Peyer's patch (tissue), 4 donors: ENCODE measurements at regions not wholly inside any gene's neighbourhood (a gene's known extent, or its start where the extent isn't known, plus 50 kb on each side); places are given as distances from the start of the nearest gene placed in this dataset.
"Not testable (repeated sequence)": the region's sequence is repeated elsewhere in the genome, so short reads cannot be mapped to it uniquely, and the experiment has no call there.

Source experiments
- POLR2A ChIP-seq, 2 donors: fragments of 450-650 bp; IDR thresholded peaks; one replicate each; pipeline ENCODE4 v1.5.1; 2017; ENCODE audit warnings: antibody characterized with exemption in 2 of 2, mild to moderate bottlenecking in 2 of 2, moderate library complexity in 2 of 2
- TF ChIP-seq, protein P1 (sequence below), 6 experiments: fragments of 450-650 bp in 4 of 6; fragments of 200-600 bp in 2 of 6; sonication (generic) in 1 of 6; IDR thresholded peaks; one replicate each; pipeline ENCODE4 v1.5.1; 2017 to 2019; ENCODE audit warnings: antibody characterized with exemption in 6 of 6, mild to moderate bottlenecking in 3 of 6, moderate library complexity in 1 of 6

- TF ChIP-seq, protein P1, sequence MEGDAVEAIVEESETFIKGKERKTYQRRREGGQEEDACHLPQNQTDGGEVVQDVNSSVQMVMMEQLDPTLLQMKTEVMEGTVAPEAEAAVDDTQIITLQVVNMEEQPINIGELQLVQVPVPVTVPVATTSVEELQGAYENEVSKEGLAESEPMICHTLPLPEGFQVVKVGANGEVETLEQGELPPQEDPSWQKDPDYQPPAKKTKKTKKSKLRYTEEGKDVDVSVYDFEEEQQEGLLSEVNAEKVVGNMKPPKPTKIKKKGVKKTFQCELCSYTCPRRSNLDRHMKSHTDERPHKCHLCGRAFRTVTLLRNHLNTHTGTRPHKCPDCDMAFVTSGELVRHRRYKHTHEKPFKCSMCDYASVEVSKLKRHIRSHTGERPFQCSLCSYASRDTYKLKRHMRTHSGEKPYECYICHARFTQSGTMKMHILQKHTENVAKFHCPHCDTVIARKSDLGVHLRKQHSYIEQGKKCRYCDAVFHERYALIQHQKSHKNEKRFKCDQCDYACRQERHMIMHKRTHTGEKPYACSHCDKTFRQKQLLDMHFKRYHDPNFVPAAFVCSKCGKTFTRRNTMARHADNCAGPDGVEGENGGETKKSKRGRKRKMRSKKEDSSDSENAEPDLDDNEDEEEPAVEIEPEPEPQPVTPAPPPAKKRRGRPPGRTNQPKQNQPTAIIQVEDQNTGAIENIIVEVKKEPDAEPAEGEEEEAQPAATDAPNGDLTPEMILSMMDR (IDR thresholded peaks at IDR 0.05), result not testable (repeated sequence)
- TF ChIP-seq POLR2A (IDR thresholded peaks at IDR 0.05), result not testable (repeated sequence)
These were observed 1286.4 kb upstream of the CDH18 start for GRCh38 chr5:21274361-21274760.
